Posterior cingulate gyrus (tissue), 11 donors: ENCODE measurements at regions not wholly inside any gene's neighbourhood (a gene's known extent, or its start where the extent isn't known, plus 50 kb on each side); places are given as distances from the start of the nearest gene placed in this dataset.
A peak's percentile ranks its signal among the peaks of the same experiment; 100 is the strongest.

Experiments
- DNase-seq, 10 donors: peaks; one replicate each; pipeline versions ENCODE4 v3.0.0 to v3.0.0-alpha.2; 2020 to 2021; ENCODE audit warnings: mixed read lengths in 3 of 10
- intact Hi-C: fragments of 100-400 bp; cut with DNase I; formaldehyde crosslinking; loops from one replicate; pipeline ENCODE4 v1.15.1; 2023

DNA sequence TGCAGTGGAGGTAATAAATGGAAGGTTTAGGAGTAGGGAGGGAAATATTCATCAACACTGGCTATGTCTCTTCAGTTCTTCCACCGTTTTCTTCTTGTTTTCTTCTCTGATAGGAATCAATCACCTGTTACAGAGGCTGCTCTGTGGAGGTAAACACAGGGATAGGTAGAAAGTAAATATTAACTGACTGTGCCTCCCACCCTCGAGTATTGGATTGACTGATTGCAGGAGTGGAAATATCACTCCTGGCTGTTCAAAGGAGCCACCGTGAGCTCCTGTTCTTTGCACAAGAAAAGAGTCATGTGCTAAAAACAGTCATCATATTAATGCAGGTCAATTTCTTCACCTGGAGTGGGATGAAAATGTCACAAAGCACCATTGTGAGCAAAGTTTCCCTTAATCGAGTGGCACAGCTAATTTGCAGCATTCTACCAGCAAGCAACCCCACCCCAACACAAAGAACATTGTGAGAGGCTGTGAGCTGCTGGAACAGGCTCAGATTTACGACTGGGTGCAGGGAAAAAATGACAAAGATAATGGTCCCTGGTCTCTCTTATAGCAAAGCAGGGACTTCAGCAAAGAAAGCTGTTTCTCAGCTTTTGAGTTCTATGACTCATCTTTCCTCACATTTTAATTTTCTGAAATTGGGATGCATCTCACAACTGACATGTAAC is 113.7 kb upstream of the TSPAN5 start:
- no peak for DNase-seq
- intact Hi-C loops: no loop called here

GRCh38 chr4:98765771-98766170 is 107.4 kb upstream of the TSPAN5 start:
- intact Hi-C loops: no loop called here
- no peak for DNase-seq

DNA sequence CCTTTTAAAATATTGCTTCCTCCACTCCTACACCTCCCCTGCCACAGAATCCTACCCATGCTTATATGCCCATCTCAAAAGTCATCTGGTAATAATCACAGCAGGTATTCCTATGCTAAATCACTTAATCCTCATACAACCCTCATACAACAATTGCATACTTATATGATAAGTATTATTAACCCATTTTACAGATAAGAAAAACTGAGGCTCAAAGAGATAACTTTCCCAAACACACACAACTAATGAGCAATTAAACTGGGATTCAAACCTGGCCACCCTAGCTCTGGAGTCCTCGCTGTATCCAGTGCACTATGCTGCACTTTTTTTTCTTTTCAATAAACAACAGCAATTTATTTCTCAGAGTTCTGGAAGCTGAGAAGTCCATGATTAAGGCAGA is 99.8 kb upstream of the TSPAN5 start:
- DNase-seq: no peak
- intact Hi-C loops: no loop called here

DNA sequence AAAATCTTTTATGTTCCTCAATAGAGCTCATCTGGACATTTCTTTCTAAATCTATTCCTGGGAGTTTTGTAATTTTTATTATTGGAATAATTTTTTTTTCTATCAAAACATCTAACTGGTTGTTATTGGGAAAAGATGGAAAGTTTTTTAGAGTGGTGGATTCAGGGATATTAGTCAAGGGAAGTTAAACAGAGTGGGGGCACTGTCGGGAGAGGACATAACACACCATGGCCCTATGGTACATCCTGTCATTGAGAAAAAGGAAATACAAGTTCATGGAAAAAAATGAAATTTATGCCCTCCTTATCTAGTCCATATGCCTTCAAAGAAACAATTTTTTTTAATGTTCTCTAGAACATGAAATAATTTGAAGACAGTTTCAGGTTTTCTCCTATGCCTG is 96.3 kb upstream of the TSPAN5 start:
- no peak for DNase-seq
- intact Hi-C loops: no loop called here

DNA sequence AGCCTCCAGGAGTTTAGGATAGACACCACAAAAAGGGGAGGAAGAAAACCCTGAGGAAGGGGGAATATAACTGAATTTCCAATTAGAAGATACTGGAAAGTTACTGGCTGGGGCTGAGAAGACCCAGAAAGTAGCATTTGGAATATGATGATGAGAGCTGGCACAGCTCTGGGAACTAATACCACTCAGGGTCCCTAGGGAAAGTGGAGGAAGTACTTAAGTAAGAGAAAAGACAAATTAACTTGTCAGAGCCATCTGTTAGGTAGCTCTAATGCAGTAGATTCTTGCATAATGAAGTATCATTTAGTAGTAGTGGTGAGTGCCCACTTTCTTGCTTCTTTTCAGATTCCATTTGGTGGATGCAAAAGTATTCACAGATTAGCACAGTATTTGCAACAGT is 90.8 kb upstream of the TSPAN5 start:
- intact Hi-C loops: no loop called here
- DNase-seq: no peak

DNA sequence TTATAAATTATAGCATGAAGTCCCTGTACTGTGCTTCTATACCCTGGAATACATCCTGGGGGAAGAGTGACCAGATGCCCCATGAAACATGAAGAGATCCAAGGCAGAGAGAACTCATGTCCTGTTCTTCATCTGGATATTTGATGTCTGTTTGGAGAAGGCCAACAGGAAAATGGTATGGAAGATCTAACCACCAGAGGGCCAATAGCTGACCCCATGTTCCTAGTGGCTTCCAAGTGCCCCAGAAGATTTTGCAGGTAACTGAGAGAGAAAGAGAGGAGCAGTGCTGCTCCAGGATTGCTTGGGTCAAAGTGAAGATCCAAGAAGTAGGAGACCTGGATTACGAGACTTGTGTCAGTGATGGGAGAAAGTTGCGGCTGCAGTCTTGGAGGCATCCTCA is 90.2 kb upstream of the TSPAN5 start:
- DNase-seq: no peak
- intact Hi-C loops: no loop called here

GRCh38 chr4:98747393-98748091 is 89.1 kb upstream of the TSPAN5 start:
- no peak for DNase-seq
- intact Hi-C loops: no loop called here

- intact Hi-C loops: no loop called here
- no peak for DNase-seq
Measured at GRCh38 chr4:98746936-98747335, 88.5 kb upstream of the TSPAN5 start.

GRCh38 chr4:98746530-98746929 is 88.1 kb upstream of the TSPAN5 start:
- intact Hi-C loops: no loop called here

DNA sequence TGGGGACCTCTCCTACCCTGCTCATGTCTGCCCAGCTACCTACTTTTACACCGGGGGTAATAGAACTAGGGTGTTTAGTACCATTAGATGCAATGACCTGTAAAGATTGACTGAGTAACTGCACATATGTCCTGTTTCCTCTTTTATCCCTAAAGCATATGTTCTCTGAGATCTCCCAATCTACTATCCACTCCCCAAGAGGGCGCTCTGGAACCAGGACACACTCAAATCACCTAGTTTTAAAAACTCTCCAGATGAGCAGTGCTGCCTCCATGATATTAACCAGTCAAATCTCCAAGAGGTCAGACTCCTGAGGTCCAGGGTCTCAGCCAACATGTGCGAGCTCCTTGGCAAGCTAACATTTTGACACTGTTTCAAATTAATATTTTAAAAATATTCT is 87.0 kb upstream of the TSPAN5 start:
- DNase-seq: peak in 1 of 10 donors; percentile 9
- intact Hi-C loops: no loop called here

More at GRCh38 chr4:98746530-98746929, 88.1 kb upstream of the TSPAN5 start:
- DNase-seq: no peak

GRCh38 chr4:98744372-98745150 is 86.2 kb upstream of the TSPAN5 start:
- no peak for DNase-seq
- intact Hi-C loops: no loop called here

DNA sequence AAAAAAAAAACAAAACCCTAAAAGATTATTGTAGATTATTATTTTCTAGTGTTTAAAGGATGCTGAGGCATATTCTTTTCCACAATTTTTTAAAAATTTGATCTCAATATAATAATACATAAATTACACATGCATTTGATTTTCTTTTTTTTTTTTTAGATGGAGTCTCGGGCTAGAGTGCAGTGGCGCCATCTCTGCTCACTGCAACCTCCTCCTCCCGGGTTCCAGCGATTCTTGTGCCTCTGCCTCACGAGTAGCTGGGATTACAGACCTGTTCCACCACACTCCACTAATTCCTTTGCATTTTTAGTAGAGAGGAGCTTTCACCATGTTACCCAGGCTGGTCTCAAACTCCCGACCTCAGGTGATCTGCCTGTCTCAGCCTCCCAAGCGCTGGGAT is 83.5 kb upstream of the TSPAN5 start:
- DNase-seq: no peak
- intact Hi-C loops: no loop called here

- no peak for DNase-seq
- intact Hi-C loops: no loop called here
Measured at GRCh38 chr4:98739751-98740150, 81.3 kb upstream of the TSPAN5 start.

DNA sequence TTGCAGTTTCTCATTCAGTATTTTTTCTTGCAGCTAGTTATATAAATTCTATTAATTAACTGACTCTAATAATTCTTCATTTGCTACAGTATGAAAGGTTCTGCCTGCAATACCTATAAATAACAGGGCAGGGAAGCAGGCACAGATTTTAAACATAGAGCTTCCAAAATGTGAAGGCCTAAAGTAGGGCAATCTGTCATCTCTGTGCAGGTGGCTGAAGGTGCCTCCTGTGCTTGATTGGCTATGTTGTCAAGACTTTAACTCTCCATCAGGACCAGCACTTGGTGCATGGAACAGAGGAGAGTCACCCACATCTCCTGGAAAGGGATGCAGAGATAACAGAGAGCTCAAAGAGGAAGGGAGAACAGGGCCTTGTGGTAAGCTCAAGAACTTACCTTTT is 75.2 kb upstream of the TSPAN5 start:
- intact Hi-C loops: no loop called here
- no peak for DNase-seq

- intact Hi-C loops: no loop called here
- DNase-seq: no peak
Measured at GRCh38 chr4:98728871-98729270, 70.5 kb upstream of the TSPAN5 start.

GRCh38 chr4:98728433-98728832 is 70.0 kb upstream of the TSPAN5 start:
- peak in 5 of 10 donors; percentile 8 to 76 (median 22) for DNase-seq
- intact Hi-C loops: no loop called here

GRCh38 chr4:98722000-98722399 is 63.6 kb upstream of the TSPAN5 start:
- no peak for DNase-seq
- intact Hi-C loops: no loop called here

- no peak for DNase-seq
- intact Hi-C loops: no loop called here
Measured at GRCh38 chr4:98720871-98721480, 62.6 kb upstream of the TSPAN5 start.

- no peak for DNase-seq
- intact Hi-C loops: no loop called here
Measured at GRCh38 chr4:98716796-98717195, 58.4 kb upstream of the TSPAN5 start.

GRCh38 chr4:98712607-98713006 is 54.2 kb upstream of the TSPAN5 start:
- intact Hi-C loops: no loop called here
- no peak for DNase-seq

- intact Hi-C loops: no loop called here
- DNase-seq: no peak
Measured at GRCh38 chr4:98711526-98711925, 53.1 kb upstream of the TSPAN5 start.
